ENCODE measurements at regions not wholly inside any gene's neighbourhood (a gene's known extent, or its start where the extent isn't known, plus 50 kb on each side); places are given as distances from the start of the nearest gene placed in this dataset.

GRCh38 chr21:19590044-19590443, 1186.5 kb upstream of the TMPRSS15 start:
- TF ChIP-seq POLR2AphosphoS5 (IDR thresholded peaks at IDR 0.05; ENCODE audit: insufficient read depth, low read depth, low read length) (no peak), FOS (IDR thresholded peaks at IDR 0.05; ENCODE audit: borderline replicate concordance, insufficient read depth, low read length) (no peak), GATA2 (IDR thresholded peaks at IDR 0.05; ENCODE audit: insufficient read depth, insufficient read length, low read depth, low read length) (no peak), CTCF (IDR thresholded peaks at IDR 0.05; ENCODE audit: extremely low read depth in 1 of 2, insufficient read depth in 1 of 2, low read depth in 1 of 2, low read length in 2 of 2) (no peak), MAX (IDR thresholded peaks at IDR 0.05; ENCODE audit: insufficient read depth, insufficient read length) (no peak), EZH2 (IDR thresholded peaks at IDR 0.05; ENCODE audit: borderline replicate concordance, low read depth, low read length, severe bottlenecking) (no peak), POLR2A (IDR thresholded peaks at IDR 0.05; ENCODE audit: low read depth, low read length) (no peak), MYC (IDR thresholded peaks at IDR 0.05; ENCODE audit: low read depth, low read length) (no peak)
- no peak overlapping the region for H3K27ac ChIP-seq (ENCODE audit: insufficient read depth, low read depth, low read length)

More at GRCh38 chr21:19590044-19590443, 1186.5 kb upstream of the TMPRSS15 start:
- no peak for DNase-seq (ENCODE audit: low read depth, low spot score)
- no peaks in the 10 kb centered on the region for H3K36me3 ChIP-seq (ENCODE audit: control insufficient read depth in 2 of 2, extremely low read depth in 1 of 2, insufficient read depth in 2 of 2, low read length in 2 of 2)
- no peaks in the 10 kb centered on the region for H3K79me2 ChIP-seq (ENCODE audit: control insufficient read depth, insufficient read depth, low read length)
- intact Hi-C loops (cut with micrococcal nuclease) (no loop called here), dilution Hi-C loops (cut with MboI; ENCODE audit: extremely low pct_ligation_motif_present, low sequenced_read_pairs) (no loop called here)
- BruUV-seq (replicated peaks), result no TSS peak
- H3K27me3 ChIP-seq (ENCODE audit: control insufficient read depth in 2 of 2, insufficient read depth in 2 of 2, low read length in 2 of 2), result no peaks in the 10 kb centered on the region
- CTCF ChIA-PET, result no interaction called here
- POLR2A ChIA-PET, result no interaction called here
- no peak overlapping the region for H3K4me2 ChIP-seq (ENCODE audit: insufficient read depth, low read length)
- FAIRE-seq, result no peak
- no peaks in the 10 kb centered on the region for H3K9me1 ChIP-seq (replicated peaks; ENCODE audit: control insufficient read depth, extremely low read depth, insufficient read depth, low read length)
- H3K9me3 ChIP-seq (replicated peaks; ENCODE audit: control insufficient read depth, insufficient read depth, low read length), result no peaks in the 10 kb centered on the region
- H2AFZ ChIP-seq (ENCODE audit: low read depth, low read length), result no peak overlapping the region
- H3K4me1 ChIP-seq (ENCODE audit: control insufficient read depth, extremely low read depth, insufficient read depth, low read length), result no peaks in the 10 kb centered on the region
- H3K4me3 ChIP-seq (replicated peaks in 1 of 3; ENCODE audit: insufficient read depth in 1 of 3, low read depth in 1 of 3, low read length in 3 of 3), result no peak overlapping the region
- H3K9ac ChIP-seq (replicated peaks; ENCODE audit: extremely low read depth, insufficient read depth, low read length), result no peak overlapping the region
- H4K20me1 ChIP-seq (replicated peaks; ENCODE audit: control insufficient read depth, extremely low read depth, insufficient read depth, low read length), result no peaks in the 10 kb centered on the region

Data from endothelial cell of umbilical vein (primary cell).